GM18907 (cell line): ENCODE measurements at regions not wholly inside any gene's neighbourhood (a gene's known extent, or its start where the extent isn't known, plus 50 kb on each side); places are given as distances from the start of the nearest gene placed in this dataset.

Source experiments
- ATAC-seq: cut with Tn5 transposase; IDR thresholded peaks from one replicate; pipeline ENCODE4 v1.9.1; 2021; ENCODE audit warnings: mild to moderate bottlenecking, moderate library complexity; ENCODE audit not compliant: unreplicated experiment

DNA sequence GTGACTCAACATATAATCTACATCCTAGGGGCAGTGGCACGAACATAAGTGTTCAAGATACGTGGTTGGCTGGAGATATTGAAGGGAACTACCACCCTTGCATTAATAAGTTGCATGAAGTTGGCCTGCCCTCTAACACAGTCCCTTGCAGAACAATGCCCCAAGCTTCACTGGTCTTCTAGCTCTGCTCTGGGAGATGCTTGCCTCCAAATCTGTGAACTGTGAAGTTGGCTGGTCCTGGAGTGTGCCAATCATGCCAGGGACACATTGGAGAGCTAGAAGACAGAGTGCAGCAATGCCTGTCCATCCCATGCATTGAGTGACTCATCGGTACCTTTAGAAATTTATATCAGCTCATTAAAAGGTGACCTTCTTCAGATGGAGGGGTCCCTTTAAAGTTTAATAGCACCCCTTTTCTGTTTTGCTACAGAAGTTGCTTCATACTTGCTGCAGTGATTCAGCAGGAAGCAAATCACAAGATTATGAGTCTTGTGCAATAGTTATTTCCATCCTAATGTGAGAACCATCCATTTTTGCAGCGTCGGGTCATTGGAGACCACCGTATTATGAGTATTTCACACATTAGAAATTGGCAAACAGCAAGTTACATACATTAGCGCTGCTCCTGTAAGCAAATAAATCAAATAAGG lies 55.2 kb upstream of the KAZN start:
- no peak for ATAC-seq

DNA sequence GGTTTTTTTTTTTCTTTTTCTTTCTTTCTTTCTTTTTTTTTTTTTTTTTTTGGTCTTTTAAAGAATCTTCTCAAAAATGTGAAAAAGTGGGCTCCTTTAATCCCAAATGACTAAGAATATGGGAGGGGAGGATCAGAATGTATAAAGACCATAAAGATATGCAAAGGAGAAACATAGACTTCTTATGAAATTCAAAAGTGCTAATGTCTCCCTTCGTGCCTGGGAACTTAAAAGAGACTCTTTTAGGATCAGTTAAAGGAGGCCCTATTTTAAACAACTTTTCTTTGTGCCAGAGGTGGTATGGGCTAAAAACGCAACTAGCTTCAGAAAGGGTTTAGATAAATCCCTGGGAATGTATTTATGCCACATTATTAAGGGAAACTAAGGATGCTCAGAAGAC lies 54.2 kb upstream of the KAZN start:
- ATAC-seq = no peak

DNA sequence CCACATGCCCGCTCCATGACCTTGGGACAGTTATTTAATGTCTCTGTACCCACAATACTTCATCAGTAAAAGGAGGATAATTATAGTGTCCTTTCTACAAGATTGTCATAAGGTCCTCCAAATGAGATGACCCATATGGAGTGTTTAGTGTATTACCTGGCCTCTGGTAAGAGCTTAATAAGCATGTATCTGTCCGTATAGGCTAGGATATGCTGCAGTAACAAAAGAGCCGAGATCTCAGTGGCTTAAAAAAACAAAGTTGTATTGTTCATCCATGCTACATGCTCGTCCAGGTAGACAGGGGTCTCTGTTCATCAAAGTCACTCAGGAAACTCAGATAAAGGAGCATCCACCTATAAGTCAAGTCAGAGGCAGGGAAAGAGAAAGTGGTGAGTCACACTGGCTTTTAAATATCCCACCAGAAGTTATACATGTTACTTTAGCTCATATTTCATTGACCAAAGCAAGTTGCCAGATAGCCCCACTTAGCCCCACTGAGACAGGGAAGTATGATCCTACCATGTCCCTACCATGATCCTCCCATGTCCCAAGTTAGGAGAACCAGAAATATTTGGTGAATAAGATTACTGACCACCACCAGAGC lies 53.0 kb upstream of the KAZN start:
- no peak for ATAC-seq

DNA sequence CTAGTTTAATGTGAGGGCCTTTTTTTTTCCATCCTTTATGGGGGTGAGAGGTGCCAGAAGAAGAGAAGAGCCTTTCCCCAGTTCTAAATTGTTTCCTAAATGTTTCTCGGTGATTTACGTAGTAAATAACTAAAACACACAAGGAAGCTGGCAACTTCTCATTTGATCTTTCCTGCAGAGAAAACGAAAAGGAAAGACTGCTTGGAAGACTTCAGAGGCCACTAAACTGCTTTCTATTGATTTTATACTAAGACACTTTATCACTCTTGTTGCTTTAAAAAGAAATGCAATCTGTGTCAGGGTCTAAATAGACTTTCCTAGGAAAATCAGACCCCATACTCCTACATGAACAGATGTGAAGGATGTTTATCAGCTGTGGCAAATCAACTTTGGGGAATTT lies 52.1 kb upstream of the KAZN start:
- no peak for ATAC-seq
